Heart right ventricle (tissue), 16 donors: ENCODE measurements at regions not wholly inside any gene's neighbourhood (a gene's known extent, or its start where the extent isn't known, plus 50 kb on each side); places are given as distances from the start of the nearest gene placed in this dataset.

Source experiments
- ATAC-seq, 8 donors: fragments of 200-7000 bp; cut with Tn5 transposase; one replicate each; pipeline ENCODE4 v1.9.1; 2020; ENCODE audit warnings: mild to moderate bottlenecking in 8 of 8, moderate library complexity in 8 of 8, moderate number of reproducible peaks in 1 of 8
- DNase-seq, 2 donors: peaks; one replicate each; pipeline ENCODE4 v3.0.0-alpha.2; 2020
- H3K27ac ChIP-seq, 10 donors: fragments of 200-600 bp; sonication (generic) in 2 of 10; one replicate each; pipeline versions ENCODE4 v1.5.0 to v1.8.0; 2020 to 2022; ENCODE audit warnings: mild to moderate bottlenecking in 3 of 10
- H3K27me3 ChIP-seq, 7 donors: fragments of 200-600 bp; one replicate each; pipeline ENCODE4 v1.8.0; 2021 to 2022; ENCODE audit warnings: mild to moderate bottlenecking in 2 of 7
- H3K36me3 ChIP-seq, 9 donors: fragments of 200-600 bp; sonication (generic) in 1 of 9; one replicate each; pipeline versions ENCODE4 v1.5.0 to v1.8.0; 2020 to 2022; ENCODE audit warnings: mild to moderate bottlenecking in 2 of 9
- H3K4me1 ChIP-seq, 9 donors: fragments of 200-600 bp; sonication (generic) in 1 of 9; one replicate each; pipeline versions ENCODE4 v1.5.0 to v1.8.0; 2020 to 2022; ENCODE audit warnings: mild to moderate bottlenecking in 4 of 9
- H3K4me3 ChIP-seq, 10 donors: fragments of 200-600 bp; sonication (generic) in 2 of 10; one replicate each; pipeline versions ENCODE4 v1.5.0 to v1.8.0; 2020 to 2022; ENCODE audit warnings: mild to moderate bottlenecking in 7 of 10, moderate library complexity in 2 of 10
- H3K9me3 ChIP-seq, 11 donors: fragments of 200-600 bp in 10 of 11; sonication (generic) in 2 of 11; one replicate each; pipeline versions ENCODE4 v1.5.0 to v1.8.0; 2013 to 2022; ENCODE audit warnings: mild to moderate bottlenecking in 2 of 11, control low read depth in 1 of 11, moderate library complexity in 1 of 11
- CTCF ChIP-seq, 9 donors: fragments of 200-600 bp; sonication (generic) in 2 of 9; IDR thresholded peaks; one replicate each; pipeline versions ENCODE4 v1.5.0 to v1.8.0; 2021 to 2022; ENCODE audit warnings: antibody characterized with exemption in 9 of 9, mild to moderate bottlenecking in 5 of 9, moderate library complexity in 1 of 9
- WGBS, 2 donors: extraction: QIAGEN DNeasy Blood & Tissue Kit; methylation state at CpG; one replicate each; pipeline ENCODE4 v1.1.7; 2013; ENCODE audit warnings: inconsistent platforms in 1 of 2; 5-methylcytosine and 5-hydroxymethylcytosine counted together
- intact Hi-C, 10 donors: fragments of 100-400 bp; cut with DNase I; formaldehyde crosslinking; loops; one replicate each; pipeline versions ENCODE4 v1.11.1 to v1.14.2; 2022
- donor health status: Arrhythmogenic right ventricular cardiomyopathy.
- donor health status: ischemic (EF 13 %, LVEDD 7.1; RV severe dilation, severe dysfunction).
- donor health status: healthy with polysubstance abuse.
- donor health status: DM: no; HTN: yes; CAD: no.
- donor health status: DM: no; HTN: no; CAD: no.
- donor health status: ischemic (EF 25% LVEDD 6.9; RV normal size, moderate dysfunction).
- donor health status: ischemic (EF 25% LVEDD 5.7; RV mildly dilated, moderate dysfunction).
- donor health status: healthy.
- donor health status: DM: yes; HTN: yes; CAD: no.
- donor health status: Ischemic cardiomyopathy.
- donor health status: ischemic (EF 35%, LVEDD 5.7; RV mildly dilated, moderate dysfunction).
- donor health status: nonischemic (EF 11% LVEDD 7.7; RV severe dilation, severe dysfunction).
- donor health status: DM: yes; HTN: yes; CAD: no.
- donor health status: PGD.
- donor health status: ischemic (EF 29% LVEDD 5.4; RV normal size, mild dysfunction).
- donor health status: nonischemic (EF 23%, LVEDD 6.1; RV moderate dilation, normal function).

- ATAC-seq (peak in 2 of 8 donors; percentile 11 to 31), DNase-seq (no peak)
- Histone ChIP-seq H3K36me3 (no peaks in the 10 kb centered on the region), H3K4me1 (no peaks in the 10 kb centered on the region), H3K27me3 (no peaks in the 10 kb centered on the region), H3K9me3 (peaks cover 0 to 11% (median 0%) of the 10 kb centered on the region in 11 donors), H3K4me3 (no peak overlapping the region), H3K27ac (no peak overlapping the region)
- no peak for TF ChIP-seq CTCF (IDR thresholded peaks at IDR 0.05)
- 70 to 71% methylated on average over 6 of the region's 6 CpGs for WGBS, 2 donors
- intact Hi-C loops: no loop called here
Measured at GRCh38 chr6:106731144-106731842, 101.9 kb downstream of the QRSL1 start.

GRCh38 chr6:106730718-106731117 lies 101.3 kb downstream of the QRSL1 start:
- no peak for DNase-seq
- intact Hi-C loops: no loop called here
- no peak for ATAC-seq
- H3K4me3 ChIP-seq: no peak overlapping the region
- no peaks in the 10 kb centered on the region for H3K4me1 ChIP-seq
- no peak overlapping the region for H3K27ac ChIP-seq
- peaks cover 0 to 5% (median 0%) of the 10 kb centered on the region in 11 donors for H3K9me3 ChIP-seq
- no peaks in the 10 kb centered on the region for H3K27me3 ChIP-seq
- TF ChIP-seq CTCF (IDR thresholded peaks at IDR 0.05): no peak
- H3K36me3 ChIP-seq: no peaks in the 10 kb centered on the region
- WGBS, 2 donors: 71 to 74% methylated on average over 6 of the region's 6 CpGs

- Histone ChIP-seq H3K9me3 (peaks cover 0 to under 1% (median 0%) of the 10 kb centered on the region in 11 donors), H3K4me3 (no peak overlapping the region), H3K27ac (no peak overlapping the region), H3K4me1 (no peaks in the 10 kb centered on the region), H3K27me3 (no peaks in the 10 kb centered on the region), H3K36me3 (no peaks in the 10 kb centered on the region)
- 90 to 94% methylated on average over 1 of the region's 1 CpG for WGBS, 2 donors
- intact Hi-C loops: no loop called here
- ATAC-seq (no peak), DNase-seq (no peak)
- no peak for TF ChIP-seq CTCF (IDR thresholded peaks at IDR 0.05)
Measured at GRCh38 chr6:106730264-106730663, 100.9 kb downstream of the QRSL1 start.

GRCh38 chr6:106729841-106730240 lies 100.5 kb downstream of the QRSL1 start:
- no peak for TF ChIP-seq CTCF (IDR thresholded peaks at IDR 0.05)
- Histone ChIP-seq H3K4me1 (no peaks in the 10 kb centered on the region), H3K36me3 (no peaks in the 10 kb centered on the region), H3K27ac (no peak overlapping the region), H3K9me3 (no peaks in the 10 kb centered on the region), H3K27me3 (no peaks in the 10 kb centered on the region), H3K4me3 (no peak overlapping the region)
- intact Hi-C loops: no loop called here
- DNase-seq (no peak), ATAC-seq (no peak)
- 70 to 80% methylated on average over 4 of the region's 4 CpGs for whole genome bisulfite sequencing, 2 donors
